ENCODE measurements at regions not wholly inside any gene's neighbourhood (a gene's known extent, or its start where the extent isn't known, plus 50 kb on each side); places are given as distances from the start of the nearest gene placed in this dataset.
"Not testable (repeated sequence)": the region's sequence is repeated elsewhere in the genome, so short reads cannot be mapped to it uniquely, and the experiment has no call there.

DNA sequence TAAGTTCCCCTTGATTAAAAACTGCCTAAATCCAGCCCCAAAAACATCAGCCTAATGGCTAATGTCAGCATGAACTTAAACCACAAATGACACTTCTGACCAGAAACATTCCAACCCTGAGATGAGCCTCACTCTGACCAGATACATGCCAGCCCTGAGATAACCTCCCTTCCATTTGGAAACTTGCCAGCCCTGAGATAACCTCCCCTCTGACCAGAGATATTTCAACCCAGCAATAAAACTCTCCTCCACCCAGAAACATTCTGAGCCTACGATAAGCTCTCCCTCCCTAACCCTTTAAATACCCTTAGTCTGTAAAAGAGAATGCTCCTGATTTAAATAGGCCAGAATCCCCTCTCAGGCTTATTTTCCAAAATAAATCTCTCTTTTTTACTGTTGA is 1035.7 kb upstream of the NUDT12 start:
- Histone ChIP-seq H3K9me3 (ENCODE audit: control insufficient read depth in 3 of 3, low read length in 3 of 3) (no peaks in the 10 kb centered on the region), H3K27me3 (ENCODE audit: control insufficient read depth in 3 of 3, insufficient read depth in 3 of 3, low read length in 3 of 3) (no peaks in the 10 kb centered on the region)

DNA sequence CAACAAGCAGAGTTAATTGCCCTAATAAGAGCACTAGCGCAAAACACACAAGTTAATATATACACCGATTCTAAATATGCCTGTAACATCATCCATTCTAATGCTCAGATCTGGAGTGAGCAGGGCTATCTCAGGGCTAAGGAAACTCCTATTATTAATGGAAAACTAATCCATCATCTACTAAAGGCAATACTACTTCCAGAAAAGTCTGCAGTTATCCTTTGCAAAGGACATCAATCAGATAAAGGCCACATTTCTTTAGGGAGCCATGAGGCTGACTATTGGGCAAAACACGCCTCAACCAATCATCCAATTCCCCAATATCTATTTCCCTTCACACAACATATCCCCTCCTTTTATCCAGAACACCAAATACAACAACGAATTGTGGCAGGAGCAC is 1032.3 kb upstream of the NUDT12 start:
- no peaks in the 10 kb centered on the region for H3K36me3 ChIP-seq (ENCODE audit: control insufficient read depth in 3 of 3, insufficient read depth in 3 of 3, low read length in 3 of 3)
- H3K4me1 ChIP-seq (ENCODE audit: control insufficient read depth in 3 of 3, insufficient read depth in 3 of 3, low read length in 3 of 3), result no peaks in the 10 kb centered on the region
- no peak overlapping the region for H3K9ac ChIP-seq (ENCODE audit: low read depth in 1 of 3, low read length in 3 of 3)
- H3K9me3 ChIP-seq (ENCODE audit: control insufficient read depth in 3 of 3, low read length in 3 of 3), result no peaks in the 10 kb centered on the region
- no peaks in the 10 kb centered on the region for H3K27me3 ChIP-seq (ENCODE audit: control insufficient read depth in 3 of 3, insufficient read depth in 3 of 3, low read length in 3 of 3)
- no peak overlapping the region for H3K27ac ChIP-seq (ENCODE audit: low read depth, low read length)
- H3K4me3 ChIP-seq (ENCODE audit: low read length in 3 of 3), result no peak overlapping the region

More for the DNA sequence above, 1035.7 kb upstream of the NUDT12 start:
- Histone ChIP-seq H3K9ac (ENCODE audit: low read depth in 1 of 3, low read length in 3 of 3) (no peak overlapping the region), H3K4me3 (ENCODE audit: low read length in 3 of 3) (no peak overlapping the region), H3K4me1 (ENCODE audit: control insufficient read depth in 3 of 3, insufficient read depth in 3 of 3, low read length in 3 of 3) (no peaks in the 10 kb centered on the region), H3K27ac (ENCODE audit: low read depth, low read length) (no peak overlapping the region), H3K36me3 (ENCODE audit: control insufficient read depth in 3 of 3, insufficient read depth in 3 of 3, low read length in 3 of 3) (no peaks in the 10 kb centered on the region)

DNA sequence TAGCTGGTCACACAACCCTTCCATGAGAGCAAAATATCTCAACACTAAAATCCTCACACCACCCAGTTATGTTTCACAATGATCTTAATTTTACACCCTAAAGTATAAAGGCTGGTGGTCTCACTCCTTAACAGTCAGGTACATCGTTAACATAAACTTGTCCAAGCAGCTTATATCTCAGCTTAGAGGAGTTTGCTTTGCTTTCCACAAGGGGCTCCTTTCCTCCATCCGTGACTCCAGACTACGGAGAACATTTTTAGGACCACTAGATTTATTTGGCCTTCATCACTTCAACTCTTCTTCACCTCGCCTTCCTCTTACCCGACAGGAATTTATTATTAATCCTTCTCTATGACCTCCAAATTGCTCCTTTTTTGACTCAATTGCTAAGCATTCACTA is 1014.1 kb upstream of the NUDT12 start:
- Histone ChIP-seq H3K4me1 (ENCODE audit: control insufficient read depth in 3 of 3, insufficient read depth in 3 of 3, low read length in 3 of 3) (no peaks in the 10 kb centered on the region), H3K36me3 (ENCODE audit: control insufficient read depth in 3 of 3, insufficient read depth in 3 of 3, low read length in 3 of 3) (no peaks in the 10 kb centered on the region), H3K27me3 (ENCODE audit: control insufficient read depth in 3 of 3, insufficient read depth in 3 of 3, low read length in 3 of 3) (no peaks in the 10 kb centered on the region), H3K27ac (ENCODE audit: low read depth, low read length) (no peak overlapping the region), H3K9ac (ENCODE audit: low read depth in 1 of 3, low read length in 3 of 3) (no peak overlapping the region), H3K4me3 (ENCODE audit: low read length in 3 of 3) (no peak overlapping the region), H3K9me3 (ENCODE audit: control insufficient read depth in 3 of 3, low read length in 3 of 3) (no peaks in the 10 kb centered on the region)

DNA sequence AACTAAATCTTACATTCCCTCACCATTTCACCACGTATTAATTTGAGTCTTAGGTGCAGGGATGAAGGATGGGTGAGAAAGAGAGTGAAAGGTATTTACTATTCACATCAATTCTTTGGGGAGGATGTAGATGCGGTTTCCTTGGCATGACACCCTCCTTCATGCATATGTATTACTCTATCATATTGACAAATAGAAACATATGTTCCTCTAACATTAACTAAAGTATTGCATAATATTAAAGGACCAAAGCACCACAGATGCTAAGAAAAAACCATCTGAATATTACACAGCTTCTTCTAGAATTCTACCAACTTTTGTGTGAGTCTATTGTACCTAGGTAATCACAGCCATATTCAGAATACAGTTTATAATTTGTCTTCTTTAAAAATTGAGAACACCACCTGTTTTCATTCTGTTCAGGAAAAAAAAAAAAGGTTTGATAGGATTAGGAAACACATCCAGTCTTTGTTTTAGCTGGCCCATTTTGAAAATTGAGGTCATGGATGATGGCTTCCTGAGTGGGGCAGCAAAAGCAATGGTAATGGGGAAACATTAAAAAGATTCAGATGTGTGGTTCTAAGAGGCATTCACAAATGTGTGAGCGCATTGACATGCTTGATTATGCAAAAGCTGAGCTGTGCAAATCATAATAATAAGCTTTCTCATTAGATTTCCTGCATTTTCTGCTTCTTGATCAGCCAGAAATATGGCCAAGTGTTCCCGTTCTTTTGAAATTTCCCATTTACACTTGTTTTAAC is 1011.5 kb upstream of the NUDT12 start:
- Histone ChIP-seq H3K36me3 (ENCODE audit: control insufficient read depth in 3 of 3, insufficient read depth in 3 of 3, low read length in 3 of 3) (no peaks in the 10 kb centered on the region), H3K4me3 (ENCODE audit: low read length in 3 of 3) (no peak overlapping the region), H3K9ac (ENCODE audit: low read depth in 1 of 3, low read length in 3 of 3) (no peak overlapping the region), H3K4me1 (ENCODE audit: control insufficient read depth in 3 of 3, insufficient read depth in 3 of 3, low read length in 3 of 3) (no peaks in the 10 kb centered on the region), H3K27ac (ENCODE audit: low read depth, low read length) (no peak overlapping the region), H3K9me3 (ENCODE audit: control insufficient read depth in 3 of 3, low read length in 3 of 3) (no peaks in the 10 kb centered on the region), H3K27me3 (ENCODE audit: control insufficient read depth in 3 of 3, insufficient read depth in 3 of 3, low read length in 3 of 3) (no peaks in the 10 kb centered on the region)

DNA sequence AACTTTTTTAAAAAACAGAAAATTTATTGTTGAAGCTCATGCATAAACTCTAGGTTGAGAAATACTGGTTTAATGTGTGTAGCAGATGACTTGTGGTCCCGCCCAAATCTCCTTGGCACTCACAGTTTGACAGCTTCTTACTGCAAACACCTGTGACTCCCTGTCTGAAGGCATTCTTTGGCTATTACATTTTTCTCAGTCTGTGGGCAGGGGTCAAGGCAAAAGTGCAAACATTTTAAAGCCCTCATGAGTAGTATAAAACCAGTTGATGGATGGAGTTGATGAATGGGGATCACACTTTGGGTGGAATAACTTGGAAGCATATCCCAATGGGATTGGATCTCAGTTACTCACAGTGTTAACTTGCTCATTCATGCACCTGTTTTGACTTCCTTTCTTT is 1007.0 kb upstream of the NUDT12 start:
- Histone ChIP-seq H3K9ac (ENCODE audit: low read depth in 1 of 3, low read length in 3 of 3) (no peak overlapping the region), H3K36me3 (ENCODE audit: control insufficient read depth in 3 of 3, insufficient read depth in 3 of 3, low read length in 3 of 3) (no peaks in the 10 kb centered on the region), H3K4me1 (ENCODE audit: control insufficient read depth in 3 of 3, insufficient read depth in 3 of 3, low read length in 3 of 3) (no peaks in the 10 kb centered on the region), H3K27ac (ENCODE audit: low read depth, low read length) (no peak overlapping the region), H3K27me3 (ENCODE audit: control insufficient read depth in 3 of 3, insufficient read depth in 3 of 3, low read length in 3 of 3) (no peaks in the 10 kb centered on the region), H3K4me3 (ENCODE audit: low read length in 3 of 3) (no peak overlapping the region), H3K9me3 (ENCODE audit: control insufficient read depth in 3 of 3, low read length in 3 of 3) (no peaks in the 10 kb centered on the region)

DNA sequence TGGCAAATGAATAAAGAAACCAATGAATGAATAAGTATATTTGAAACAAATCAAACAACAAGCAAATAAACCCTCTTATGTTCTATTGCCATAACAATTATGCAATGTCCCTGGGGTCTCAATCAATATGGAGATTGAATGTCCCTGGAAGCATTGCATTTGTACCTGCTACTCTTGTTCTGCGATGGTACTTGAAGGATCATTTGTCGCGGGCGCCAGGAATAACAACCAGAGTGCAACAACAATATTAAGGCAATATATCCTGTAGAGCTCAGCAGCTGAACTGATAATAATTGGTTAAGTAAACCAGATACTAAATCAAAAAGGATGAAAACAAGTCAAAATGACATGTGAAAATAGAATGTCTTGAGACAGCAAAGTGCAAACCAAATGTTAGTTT is 1001.9 kb upstream of the NUDT12 start:
- H3K4me1 ChIP-seq (ENCODE audit: control insufficient read depth in 3 of 3, insufficient read depth in 3 of 3, low read length in 3 of 3), result no peaks in the 10 kb centered on the region
- no peak overlapping the region for H3K4me3 ChIP-seq (ENCODE audit: low read length in 3 of 3)
- no peak overlapping the region for H3K27ac ChIP-seq (ENCODE audit: low read depth, low read length)
- no peaks in the 10 kb centered on the region for H3K9me3 ChIP-seq (ENCODE audit: control insufficient read depth in 3 of 3, low read length in 3 of 3)
- no peaks in the 10 kb centered on the region for H3K27me3 ChIP-seq (ENCODE audit: control insufficient read depth in 3 of 3, insufficient read depth in 3 of 3, low read length in 3 of 3)
- no peak overlapping the region for H3K9ac ChIP-seq (ENCODE audit: low read depth in 1 of 3, low read length in 3 of 3)
- H3K36me3 ChIP-seq (ENCODE audit: control insufficient read depth in 3 of 3, insufficient read depth in 3 of 3, low read length in 3 of 3), result no peaks in the 10 kb centered on the region

DNA sequence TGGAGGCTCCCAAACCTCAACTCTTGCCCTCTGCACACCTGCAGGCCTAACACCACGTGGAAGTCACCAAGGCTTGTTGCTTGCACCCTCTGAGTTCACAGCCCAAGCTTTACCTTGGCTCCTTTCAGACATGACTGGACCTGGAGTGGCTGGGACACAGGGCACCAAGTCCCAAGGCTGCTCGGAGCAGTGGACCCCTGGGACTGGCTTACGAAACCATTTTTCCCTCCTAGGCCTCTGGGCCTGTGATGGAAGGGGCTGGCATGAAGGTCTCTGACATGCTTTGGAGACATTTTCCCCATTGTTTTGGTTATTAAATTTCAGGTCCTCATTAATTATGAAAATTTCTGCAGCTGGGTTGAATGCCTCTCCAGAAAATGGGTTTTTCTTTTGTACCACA is 994.4 kb upstream of the NUDT12 start:
- Histone ChIP-seq H3K9ac (ENCODE audit: low read depth in 1 of 3, low read length in 3 of 3) (no peak overlapping the region), H3K27me3 (ENCODE audit: control insufficient read depth in 3 of 3, insufficient read depth in 3 of 3, low read length in 3 of 3) (no peaks in the 10 kb centered on the region), H3K36me3 (ENCODE audit: control insufficient read depth in 3 of 3, insufficient read depth in 3 of 3, low read length in 3 of 3) (no peaks in the 10 kb centered on the region), H3K27ac (ENCODE audit: low read depth, low read length) (no peak overlapping the region), H3K4me1 (ENCODE audit: control insufficient read depth in 3 of 3, insufficient read depth in 3 of 3, low read length in 3 of 3) (no peaks in the 10 kb centered on the region), H3K9me3 (ENCODE audit: control insufficient read depth in 3 of 3, low read length in 3 of 3) (no peaks in the 10 kb centered on the region), H3K4me3 (ENCODE audit: low read length in 3 of 3) (no peak overlapping the region)

DNA sequence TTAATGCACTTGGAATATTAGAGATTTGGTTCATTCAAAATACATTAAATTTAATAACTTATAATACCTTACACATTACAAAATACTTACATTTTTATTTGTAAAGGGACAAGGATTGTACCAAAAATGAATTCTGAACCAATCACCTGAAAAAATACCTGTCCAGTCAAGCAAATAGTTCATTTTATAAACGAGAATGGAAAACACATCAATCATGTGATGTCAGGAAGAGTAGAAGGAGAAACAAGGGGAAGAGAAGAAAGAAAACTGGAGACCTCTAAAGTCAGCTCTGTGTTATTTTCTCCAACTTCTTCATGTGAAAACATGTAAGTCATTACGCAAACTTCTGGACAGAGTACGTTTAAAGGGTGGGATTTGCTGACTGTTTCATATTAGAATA is 989.0 kb upstream of the NUDT12 start:
- H3K27ac ChIP-seq (ENCODE audit: low read depth, low read length), result no peak overlapping the region
- no peaks in the 10 kb centered on the region for H3K27me3 ChIP-seq (ENCODE audit: control insufficient read depth in 3 of 3, insufficient read depth in 3 of 3, low read length in 3 of 3)
- H3K9me3 ChIP-seq (ENCODE audit: control insufficient read depth in 3 of 3, low read length in 3 of 3), result no peaks in the 10 kb centered on the region
- no peaks in the 10 kb centered on the region for H3K36me3 ChIP-seq (ENCODE audit: control insufficient read depth in 3 of 3, insufficient read depth in 3 of 3, low read length in 3 of 3)
- H3K4me1 ChIP-seq (ENCODE audit: control insufficient read depth in 3 of 3, insufficient read depth in 3 of 3, low read length in 3 of 3), result no peaks in the 10 kb centered on the region
- no peak overlapping the region for H3K9ac ChIP-seq (ENCODE audit: low read depth in 1 of 3, low read length in 3 of 3)
- no peak overlapping the region for H3K4me3 ChIP-seq (ENCODE audit: low read length in 3 of 3)

DNA sequence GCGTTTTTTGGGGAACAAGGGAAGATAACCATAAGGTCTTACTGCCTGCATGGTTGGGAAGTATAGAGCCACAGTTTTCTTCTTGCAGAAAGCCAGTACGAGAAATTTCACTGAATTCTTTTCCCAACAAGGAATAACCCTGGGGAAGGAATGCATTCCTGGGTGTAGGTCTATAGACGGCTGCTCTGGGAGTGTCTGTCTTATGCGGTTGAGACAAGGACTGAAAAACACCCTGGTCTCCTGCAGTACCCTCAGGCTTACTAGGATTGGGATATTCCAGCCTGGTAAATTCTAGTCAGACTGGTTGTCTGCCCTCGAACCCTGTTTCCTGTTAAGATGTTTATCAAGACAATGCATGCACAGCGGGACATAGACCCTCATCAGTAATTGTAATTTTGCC is 984.3 kb upstream of the NUDT12 start:
- H3K4me1 ChIP-seq (ENCODE audit: control insufficient read depth in 3 of 3, insufficient read depth in 3 of 3, low read length in 3 of 3); H3K27me3 ChIP-seq (ENCODE audit: control insufficient read depth in 3 of 3, insufficient read depth in 3 of 3, low read length in 3 of 3); H3K4me3 ChIP-seq (ENCODE audit: low read length in 3 of 3); H3K9ac ChIP-seq (ENCODE audit: low read depth in 1 of 3, low read length in 3 of 3); H3K9me3 ChIP-seq (ENCODE audit: control insufficient read depth in 3 of 3, low read length in 3 of 3); H3K36me3 ChIP-seq (ENCODE audit: control insufficient read depth in 3 of 3, insufficient read depth in 3 of 3, low read length in 3 of 3); H3K27ac ChIP-seq (ENCODE audit: low read depth, low read length): not testable (repeated sequence)

DNA sequence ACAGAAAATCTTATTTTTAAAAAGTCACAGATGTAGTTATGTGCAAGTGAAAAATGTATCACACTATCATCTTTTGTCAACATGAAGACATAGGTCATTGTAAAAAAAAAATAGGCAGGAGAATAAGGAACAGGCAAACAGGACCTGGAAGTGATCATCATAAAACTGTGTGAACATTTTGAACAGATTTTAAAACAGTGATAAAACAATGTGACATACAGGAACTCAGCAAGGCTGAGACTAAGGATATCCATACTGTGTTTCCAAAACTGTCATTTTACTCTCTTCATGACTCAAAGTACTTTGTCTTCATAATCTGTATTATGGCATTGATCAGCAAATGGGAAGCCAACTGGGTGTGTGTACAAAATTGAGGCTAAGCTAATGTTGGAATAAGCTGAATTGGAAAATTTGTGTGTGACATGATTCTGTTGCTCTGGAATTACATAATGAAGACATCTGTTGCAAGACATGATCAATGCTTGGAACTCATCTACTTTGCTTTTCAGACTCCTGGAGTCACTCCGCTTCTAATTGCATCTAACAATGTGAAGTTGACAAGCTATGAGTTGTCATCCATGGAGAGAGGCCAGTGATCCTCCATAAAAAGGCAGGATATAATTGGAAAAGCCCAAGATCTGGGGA is 978.7 kb upstream of the NUDT12 start:
- Histone ChIP-seq H3K27me3 (ENCODE audit: control insufficient read depth in 3 of 3, insufficient read depth in 3 of 3, low read length in 3 of 3) (no peaks in the 10 kb centered on the region), H3K27ac (ENCODE audit: low read depth, low read length) (no peak overlapping the region), H3K4me3 (ENCODE audit: low read length in 3 of 3) (no peak overlapping the region), H3K4me1 (ENCODE audit: control insufficient read depth in 3 of 3, insufficient read depth in 3 of 3, low read length in 3 of 3) (no peaks in the 10 kb centered on the region), H3K9ac (ENCODE audit: low read depth in 1 of 3, low read length in 3 of 3) (no peak overlapping the region), H3K9me3 (ENCODE audit: control insufficient read depth in 3 of 3, low read length in 3 of 3) (no peaks in the 10 kb centered on the region), H3K36me3 (ENCODE audit: control insufficient read depth in 3 of 3, insufficient read depth in 3 of 3, low read length in 3 of 3) (no peaks in the 10 kb centered on the region)
